Dendritic cell treated with granulocyte-macrophage colony-stimulating factor and Interleukin-4, amounts not matched to agents 40 ng/mL and 50 ng/mL, for 4 days (primary cell): ENCODE measurements at regions not wholly inside any gene's neighbourhood (a gene's known extent, or its start where the extent isn't known, plus 50 kb on each side); places are given as distances from the start of the nearest gene placed in this dataset.

Experiments used
- H3K27ac Mint-ChIP-seq: one replicate; pipeline ENCODE4 v1.8.0; 2022; ENCODE audit warnings: mild to moderate bottlenecking, mixed read lengths
- H3K27me3 Mint-ChIP-seq: one replicate; pipeline ENCODE4 v1.8.0; 2022; ENCODE audit warnings: mild to moderate bottlenecking, mixed read lengths
- H3K36me3 Mint-ChIP-seq: one replicate; pipeline ENCODE4 v1.8.0; 2022; ENCODE audit warnings: low read depth, mixed read lengths
- H3K4me1 Mint-ChIP-seq: one replicate; pipeline ENCODE4 v1.8.0; 2022; ENCODE audit warnings: low read depth, mixed read lengths
- H3K4me3 Mint-ChIP-seq: one replicate; pipeline ENCODE4 v1.8.0; 2022; ENCODE audit warnings: mild to moderate bottlenecking, moderate library complexity, mixed read lengths
- H3K9me3 Mint-ChIP-seq: one replicate; pipeline ENCODE4 v1.8.0; 2022; ENCODE audit warnings: mixed read lengths
- intact Hi-C: fragments of 100-400 bp; cut with micrococcal nuclease; formaldehyde crosslinking; loops from one replicate; pipeline ENCODE4 v1.15.0; 2022

- H3K27me3 Mint-ChIP-seq = peaks cover 4% of the 10 kb centered on the region
- H3K27ac Mint-ChIP-seq = no peak overlapping the region
- intact Hi-C loops = no loop called here
- no peak overlapping the region for H3K4me3 Mint-ChIP-seq
- no peaks in the 10 kb centered on the region for H3K9me3 Mint-ChIP-seq
- no peaks in the 10 kb centered on the region for H3K4me1 Mint-ChIP-seq
- H3K36me3 Mint-ChIP-seq = no peaks in the 10 kb centered on the region
Observed at GRCh38 chr20:51190783-51191180, 167.9 kb upstream of the KCNG1 start.

- Mint-ChIP-seq H3K27me3 (peaks cover 4% of the 10 kb centered on the region), H3K36me3 (no peaks in the 10 kb centered on the region), H3K4me3 (no peak overlapping the region), H3K4me1 (no peaks in the 10 kb centered on the region), H3K9me3 (no peaks in the 10 kb centered on the region), H3K27ac (no peak overlapping the region)
- intact Hi-C loops = no loop called here
Observed at GRCh38 chr20:51189814-51190782, 167.2 kb upstream of the KCNG1 start.

- intact Hi-C loops = no loop called here
- Mint-ChIP-seq H3K36me3 (no peaks in the 10 kb centered on the region), H3K9me3 (no peaks in the 10 kb centered on the region), H3K4me3 (no peak overlapping the region), H3K27me3 (peaks cover 7% of the 10 kb centered on the region), H3K4me1 (no peaks in the 10 kb centered on the region), H3K27ac (no peak overlapping the region)
Observed at GRCh38 chr20:51188941-51189340, 166.0 kb upstream of the KCNG1 start.

GRCh38 chr20:51187261-51187660, 164.4 kb upstream of the KCNG1 start:
- H3K27me3 Mint-ChIP-seq = peaks cover 11% of the 10 kb centered on the region
- H3K27ac Mint-ChIP-seq = no peak overlapping the region
- no peak overlapping the region for H3K4me3 Mint-ChIP-seq
- no peaks in the 10 kb centered on the region for H3K4me1 Mint-ChIP-seq
- intact Hi-C loops = no loop called here
- H3K36me3 Mint-ChIP-seq = no peaks in the 10 kb centered on the region
- no peaks in the 10 kb centered on the region for H3K9me3 Mint-ChIP-seq

GRCh38 chr20:51185861-51186260, 163.0 kb upstream of the KCNG1 start:
- Mint-ChIP-seq H3K27me3 (peaks cover 12% of the 10 kb centered on the region), H3K36me3 (no peaks in the 10 kb centered on the region)

GRCh38 chr20:51185277-51185676, 162.4 kb upstream of the KCNG1 start:
- Mint-ChIP-seq H3K27ac (no peak overlapping the region), H3K9me3 (no peaks in the 10 kb centered on the region), H3K27me3 (peaks cover 14% of the 10 kb centered on the region), H3K4me1 (no peaks in the 10 kb centered on the region), H3K36me3 (no peaks in the 10 kb centered on the region), H3K4me3 (no peak overlapping the region)
- intact Hi-C loops = no loop called here

More at GRCh38 chr20:51185861-51186260, 163.0 kb upstream of the KCNG1 start:
- Mint-ChIP-seq H3K27ac (no peak overlapping the region), H3K4me3 (no peak overlapping the region), H3K9me3 (no peaks in the 10 kb centered on the region), H3K4me1 (no peaks in the 10 kb centered on the region)
- intact Hi-C loops = no loop called here

GRCh38 chr20:51184289-51184688, 161.4 kb upstream of the KCNG1 start:
- Mint-ChIP-seq H3K27me3 (peaks cover 17% of the 10 kb centered on the region), H3K4me3 (no peak overlapping the region), H3K9me3 (no peaks in the 10 kb centered on the region), H3K4me1 (no peaks in the 10 kb centered on the region), H3K36me3 (no peaks in the 10 kb centered on the region), H3K27ac (no peak overlapping the region)
- intact Hi-C loops = no loop called here

GRCh38 chr20:51183451-51183850, 160.5 kb upstream of the KCNG1 start:
- intact Hi-C loops = no loop called here
- Mint-ChIP-seq H3K27me3 (peaks cover 17% of the 10 kb centered on the region), H3K27ac (no peak overlapping the region)

GRCh38 chr20:51182571-51182970, 159.7 kb upstream of the KCNG1 start:
- Mint-ChIP-seq H3K27ac (no peak overlapping the region), H3K27me3 (peaks cover 17% of the 10 kb centered on the region), H3K4me3 (no peak overlapping the region), H3K36me3 (no peaks in the 10 kb centered on the region), H3K4me1 (no peaks in the 10 kb centered on the region), H3K9me3 (no peaks in the 10 kb centered on the region)
- intact Hi-C loops = no loop called here

More at GRCh38 chr20:51183451-51183850, 160.5 kb upstream of the KCNG1 start:
- Mint-ChIP-seq H3K4me3 (no peak overlapping the region), H3K9me3 (no peaks in the 10 kb centered on the region), H3K36me3 (no peaks in the 10 kb centered on the region), H3K4me1 (no peaks in the 10 kb centered on the region)

- Mint-ChIP-seq H3K9me3 (no peaks in the 10 kb centered on the region), H3K4me3 (no peak overlapping the region), H3K36me3 (no peaks in the 10 kb centered on the region), H3K27ac (no peak overlapping the region), H3K4me1 (no peaks in the 10 kb centered on the region), H3K27me3 (peaks cover 9% of the 10 kb centered on the region)
- intact Hi-C loops = no loop called here
Observed at GRCh38 chr20:51178153-51178552, 155.2 kb upstream of the KCNG1 start.

- Mint-ChIP-seq H3K9me3 (no peaks in the 10 kb centered on the region), H3K36me3 (no peaks in the 10 kb centered on the region), H3K27me3 (peaks cover 9% of the 10 kb centered on the region), H3K27ac (no peak overlapping the region), H3K4me3 (no peak overlapping the region), H3K4me1 (no peaks in the 10 kb centered on the region)
- intact Hi-C loops = no loop called here
Observed at GRCh38 chr20:51176876-51177275, 154.0 kb upstream of the KCNG1 start.

GRCh38 chr20:51176446-51176845, 153.5 kb upstream of the KCNG1 start:
- Mint-ChIP-seq H3K27ac (no peak overlapping the region), H3K4me1 (no peaks in the 10 kb centered on the region), H3K9me3 (no peaks in the 10 kb centered on the region), H3K4me3 (no peak overlapping the region), H3K36me3 (no peaks in the 10 kb centered on the region), H3K27me3 (peaks cover 9% of the 10 kb centered on the region)
- intact Hi-C loops = no loop called here

- peaks cover 7% of the 10 kb centered on the region for H3K27me3 Mint-ChIP-seq
- intact Hi-C loops = no loop called here
- H3K4me1 Mint-ChIP-seq = no peaks in the 10 kb centered on the region
- no peaks in the 10 kb centered on the region for H3K9me3 Mint-ChIP-seq
- no peaks in the 10 kb centered on the region for H3K36me3 Mint-ChIP-seq
- no peak overlapping the region for H3K4me3 Mint-ChIP-seq
- no peak overlapping the region for H3K27ac Mint-ChIP-seq
Observed at GRCh38 chr20:51175724-51176123, 152.8 kb upstream of the KCNG1 start.

GRCh38 chr20:51175156-51175555, 152.2 kb upstream of the KCNG1 start:
- Mint-ChIP-seq H3K4me1 (no peaks in the 10 kb centered on the region), H3K4me3 (no peak overlapping the region), H3K9me3 (no peaks in the 10 kb centered on the region), H3K27ac (no peak overlapping the region), H3K36me3 (no peaks in the 10 kb centered on the region), H3K27me3 (peaks cover 7% of the 10 kb centered on the region)
- intact Hi-C loops = no loop called here

GRCh38 chr20:51174536-51174935, 151.6 kb upstream of the KCNG1 start:
- no peak overlapping the region for H3K27ac Mint-ChIP-seq
- H3K36me3 Mint-ChIP-seq = no peaks in the 10 kb centered on the region
- intact Hi-C loops = no loop called here
- no peaks in the 10 kb centered on the region for H3K4me1 Mint-ChIP-seq
- peaks cover 4% of the 10 kb centered on the region for H3K27me3 Mint-ChIP-seq
- H3K4me3 Mint-ChIP-seq = no peak overlapping the region
- no peaks in the 10 kb centered on the region for H3K9me3 Mint-ChIP-seq
